Liver (tissue), 3 donors: ENCODE measurements at regions not wholly inside any gene's neighbourhood (a gene's known extent, or its start where the extent isn't known, plus 50 kb on each side); places are given as distances from the start of the nearest gene placed in this dataset.

Source experiments
- FOXA1 ChIP-seq: IDR thresholded peaks from 2 replicates; pipeline ENCODE4 v1.6.1; 2016; ENCODE audit warnings: antibody characterized with exemption
- GABPA ChIP-seq, 2 donors: IDR thresholded peaks in 1 of 2; conservative IDR thresholded peaks in 1 of 2; 2 replicates each; pipeline ENCODE4 v1.6.1; 2016; ENCODE audit warnings: antibody characterized with exemption in 2 of 2, mild to moderate bottlenecking in 1 of 2, moderate library complexity in 1 of 2
- JUND ChIP-seq, 2 donors: IDR thresholded peaks; 2 replicates each; pipeline ENCODE4 v1.6.1; 2016; ENCODE audit warnings: antibody characterized with exemption in 2 of 2
- RAD21 ChIP-seq, 2 donors: IDR thresholded peaks; 2 replicates each; pipeline ENCODE4 v1.6.1; 2016; ENCODE audit warnings: antibody characterized with exemption in 2 of 2, mild to moderate bottlenecking in 2 of 2
- RXRA ChIP-seq, 2 donors: IDR thresholded peaks; 2 replicates each; pipeline ENCODE4 v1.6.1; 2017 to 2018; ENCODE audit warnings: antibody characterized with exemption in 2 of 2, mild to moderate bottlenecking in 1 of 2
- SP1 ChIP-seq: IDR thresholded peaks from 2 replicates; pipeline ENCODE4 v1.6.1; 2018; ENCODE audit warnings: antibody characterized with exemption, mild to moderate bottlenecking
- TAF1 ChIP-seq: conservative IDR thresholded peaks from 2 replicates; pipeline ENCODE4 v1.6.1; 2016; ENCODE audit warnings: antibody characterized with exemption, mild to moderate bottlenecking
- YY1 ChIP-seq: IDR thresholded peaks from 2 replicates; pipeline ENCODE4 v1.6.1; 2016; ENCODE audit warnings: antibody characterized with exemption, mild to moderate bottlenecking
- TF ChIP-seq, protein P1 (sequence below): fragments of 150-350 bp; IDR thresholded peaks from 2 replicates; pipeline ENCODE4 v1.5.1; 2017; ENCODE audit warnings: improper control_type of control experiment, low read depth, low read length; ENCODE audit not compliant: missing input control
- TF ChIP-seq, protein P2 (sequence below): IDR thresholded peaks from 2 replicates; pipeline ENCODE4 v1.6.1; 2016; ENCODE audit warnings: antibody characterized with exemption
- TF ChIP-seq, protein P3 (sequence below): IDR thresholded peaks from 2 replicates; pipeline ENCODE4 v1.6.1; 2016; ENCODE audit warnings: antibody characterized with exemption, mild to moderate bottlenecking
- TF ChIP-seq, protein P4 (sequence below): IDR thresholded peaks from 2 replicates; pipeline ENCODE4 v1.6.1; 2016; ENCODE audit warnings: antibody characterized with exemption
- TF ChIP-seq, protein P5 (sequence below): IDR thresholded peaks from 2 replicates; pipeline ENCODE4 v1.6.1; 2016; ENCODE audit warnings: antibody characterized with exemption
- donor health status: healthy.
- donor health status: healthy.

DNA sequence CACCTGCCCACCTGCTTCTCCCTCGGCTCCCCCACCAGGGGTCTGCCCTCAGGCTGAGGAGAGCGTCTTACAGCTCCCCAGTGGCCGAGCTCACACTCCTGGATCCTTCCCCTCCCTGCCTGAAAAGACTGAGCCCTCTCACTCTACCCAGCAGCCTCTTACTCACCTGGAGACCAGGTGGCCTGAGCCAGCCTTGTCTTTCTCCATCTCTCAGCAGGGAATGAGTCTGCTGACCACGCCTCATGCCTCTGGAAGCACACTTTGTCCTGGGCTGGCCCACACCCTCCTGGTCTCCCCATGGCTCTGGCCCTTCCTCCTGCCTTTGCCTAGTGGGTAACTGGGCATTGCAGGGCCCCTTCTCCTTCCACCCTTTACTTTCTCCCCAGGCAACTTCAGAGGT is 177.2 kb downstream of the ENGASE start:
- TF ChIP-seq, protein P1, sequence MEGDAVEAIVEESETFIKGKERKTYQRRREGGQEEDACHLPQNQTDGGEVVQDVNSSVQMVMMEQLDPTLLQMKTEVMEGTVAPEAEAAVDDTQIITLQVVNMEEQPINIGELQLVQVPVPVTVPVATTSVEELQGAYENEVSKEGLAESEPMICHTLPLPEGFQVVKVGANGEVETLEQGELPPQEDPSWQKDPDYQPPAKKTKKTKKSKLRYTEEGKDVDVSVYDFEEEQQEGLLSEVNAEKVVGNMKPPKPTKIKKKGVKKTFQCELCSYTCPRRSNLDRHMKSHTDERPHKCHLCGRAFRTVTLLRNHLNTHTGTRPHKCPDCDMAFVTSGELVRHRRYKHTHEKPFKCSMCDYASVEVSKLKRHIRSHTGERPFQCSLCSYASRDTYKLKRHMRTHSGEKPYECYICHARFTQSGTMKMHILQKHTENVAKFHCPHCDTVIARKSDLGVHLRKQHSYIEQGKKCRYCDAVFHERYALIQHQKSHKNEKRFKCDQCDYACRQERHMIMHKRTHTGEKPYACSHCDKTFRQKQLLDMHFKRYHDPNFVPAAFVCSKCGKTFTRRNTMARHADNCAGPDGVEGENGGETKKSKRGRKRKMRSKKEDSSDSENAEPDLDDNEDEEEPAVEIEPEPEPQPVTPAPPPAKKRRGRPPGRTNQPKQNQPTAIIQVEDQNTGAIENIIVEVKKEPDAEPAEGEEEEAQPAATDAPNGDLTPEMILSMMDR = no peak
- no peak for TF ChIP-seq SP1
- TF ChIP-seq, protein P2, sequence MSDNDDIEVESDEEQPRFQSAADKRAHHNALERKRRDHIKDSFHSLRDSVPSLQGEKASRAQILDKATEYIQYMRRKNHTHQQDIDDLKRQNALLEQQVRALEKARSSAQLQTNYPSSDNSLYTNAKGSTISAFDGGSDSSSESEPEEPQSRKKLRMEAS = no peak
- TF ChIP-seq, protein P3, sequence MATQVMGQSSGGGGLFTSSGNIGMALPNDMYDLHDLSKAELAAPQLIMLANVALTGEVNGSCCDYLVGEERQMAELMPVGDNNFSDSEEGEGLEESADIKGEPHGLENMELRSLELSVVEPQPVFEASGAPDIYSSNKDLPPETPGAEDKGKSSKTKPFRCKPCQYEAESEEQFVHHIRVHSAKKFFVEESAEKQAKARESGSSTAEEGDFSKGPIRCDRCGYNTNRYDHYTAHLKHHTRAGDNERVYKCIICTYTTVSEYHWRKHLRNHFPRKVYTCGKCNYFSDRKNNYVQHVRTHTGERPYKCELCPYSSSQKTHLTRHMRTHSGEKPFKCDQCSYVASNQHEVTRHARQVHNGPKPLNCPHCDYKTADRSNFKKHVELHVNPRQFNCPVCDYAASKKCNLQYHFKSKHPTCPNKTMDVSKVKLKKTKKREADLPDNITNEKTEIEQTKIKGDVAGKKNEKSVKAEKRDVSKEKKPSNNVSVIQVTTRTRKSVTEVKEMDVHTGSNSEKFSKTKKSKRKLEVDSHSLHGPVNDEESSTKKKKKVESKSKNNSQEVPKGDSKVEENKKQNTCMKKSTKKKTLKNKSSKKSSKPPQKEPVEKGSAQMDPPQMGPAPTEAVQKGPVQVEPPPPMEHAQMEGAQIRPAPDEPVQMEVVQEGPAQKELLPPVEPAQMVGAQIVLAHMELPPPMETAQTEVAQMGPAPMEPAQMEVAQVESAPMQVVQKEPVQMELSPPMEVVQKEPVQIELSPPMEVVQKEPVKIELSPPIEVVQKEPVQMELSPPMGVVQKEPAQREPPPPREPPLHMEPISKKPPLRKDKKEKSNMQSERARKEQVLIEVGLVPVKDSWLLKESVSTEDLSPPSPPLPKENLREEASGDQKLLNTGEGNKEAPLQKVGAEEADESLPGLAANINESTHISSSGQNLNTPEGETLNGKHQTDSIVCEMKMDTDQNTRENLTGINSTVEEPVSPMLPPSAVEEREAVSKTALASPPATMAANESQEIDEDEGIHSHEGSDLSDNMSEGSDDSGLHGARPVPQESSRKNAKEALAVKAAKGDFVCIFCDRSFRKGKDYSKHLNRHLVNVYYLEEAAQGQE = no peak
- TF ChIP-seq RAD21 (IDR thresholded peaks at IDR 0.05) = no peak
- no peak for TF ChIP-seq GABPA (IDR thresholded peaks at IDR 0.05 in 1 of 2, conservative IDR thresholded peaks at IDR 0.05 in 1 of 2)
- no peak for TF ChIP-seq YY1
- TF ChIP-seq TAF1 = no peak
- TF ChIP-seq, protein P4, sequence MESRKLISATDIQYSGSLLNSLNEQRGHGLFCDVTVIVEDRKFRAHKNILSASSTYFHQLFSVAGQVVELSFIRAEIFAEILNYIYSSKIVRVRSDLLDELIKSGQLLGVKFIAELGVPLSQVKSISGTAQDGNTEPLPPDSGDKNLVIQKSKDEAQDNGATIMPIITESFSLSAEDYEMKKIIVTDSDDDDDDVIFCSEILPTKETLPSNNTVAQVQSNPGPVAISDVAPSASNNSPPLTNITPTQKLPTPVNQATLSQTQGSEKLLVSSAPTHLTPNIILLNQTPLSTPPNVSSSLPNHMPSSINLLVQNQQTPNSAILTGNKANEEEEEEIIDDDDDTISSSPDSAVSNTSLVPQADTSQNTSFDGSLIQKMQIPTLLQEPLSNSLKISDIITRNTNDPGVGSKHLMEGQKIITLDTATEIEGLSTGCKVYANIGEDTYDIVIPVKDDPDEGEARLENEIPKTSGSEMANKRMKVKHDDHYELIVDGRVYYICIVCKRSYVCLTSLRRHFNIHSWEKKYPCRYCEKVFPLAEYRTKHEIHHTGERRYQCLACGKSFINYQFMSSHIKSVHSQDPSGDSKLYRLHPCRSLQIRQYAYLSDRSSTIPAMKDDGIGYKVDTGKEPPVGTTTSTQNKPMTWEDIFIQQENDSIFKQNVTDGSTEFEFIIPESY = no peak
- TF ChIP-seq JUND (IDR thresholded peaks at IDR 0.05) = no peak
- TF ChIP-seq, protein P5, sequence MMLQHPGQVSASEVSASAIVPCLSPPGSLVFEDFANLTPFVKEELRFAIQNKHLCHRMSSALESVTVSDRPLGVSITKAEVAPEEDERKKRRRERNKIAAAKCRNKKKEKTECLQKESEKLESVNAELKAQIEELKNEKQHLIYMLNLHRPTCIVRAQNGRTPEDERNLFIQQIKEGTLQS = no peak
- TF ChIP-seq RXRA (IDR thresholded peaks at IDR 0.05) = no peak
- no peak for TF ChIP-seq FOXA1
